K562 (cell line): ENCODE measurements at regions not wholly inside any gene's neighbourhood (a gene's known extent, or its start where the extent isn't known, plus 50 kb on each side); places are given as distances from the start of the nearest gene placed in this dataset.
"Not testable (repeated sequence)": the region's sequence is repeated elsewhere in the genome, so short reads cannot be mapped to it uniquely, and the experiment has no call there.

ENCODE experiments used
- ATAC-seq: fragments of 200-7000 bp; cut with Tn5 transposase; 3 replicates; pipeline ENCODE4 v1.9.1; 2020; ENCODE audit warnings: moderate library complexity
- BruUV-seq: library from RNA; stranded (reverse); fragments of 400-500 nt; replicated peaks from 2 replicates; lab custom pipeline; 2021; lab: Mats Ljungman, UMichigan
- CTCF ChIA-PET: fragments of 300-600 bp; formaldehyde crosslinking; extraction: SDS; loops from one replicate; lab custom pipeline; 2021; ENCODE audit warnings: low intra/inter-chr PET ratio; lab: Yijun Ruan, JAX
- POLR2A ChIA-PET: fragments of 300-600, 350-650 bp; sonication (Branson Sonifier 250); formaldehyde crosslinking; extraction: SDS; loops from one replicate; lab custom pipeline; 2021; ENCODE audit warnings: antibody characterized with exemption, inconsistent platforms; lab: Yijun Ruan, JAX
- DNase-seq, 4 experiments: peaks; one replicate each; pipeline versions ENCODE4 v3.0.0 to v3.0.0-alpha.2; 2011 to 2018; ENCODE audit warnings: low spot score in 3 of 4, mixed read lengths in 3 of 4; ENCODE audit errors: extremely low read depth in 1 of 4
- FAIRE-seq: peaks from 2 replicates; lab custom pipeline; 2011; peaks lifted over from hg19 to GRCh38; lab: Jason Lieb, UNC
- H2AFZ ChIP-seq: 2 replicates; pipeline ENCODE4 v1.6.0; 2011; ENCODE audit warnings: low read depth, low read length, control low read depth, inconsistent platforms
- H3K27ac ChIP-seq: fragments of 200-600 bp; 3 replicates; pipeline ENCODE4 v1.8.0; 2011; ENCODE audit warnings: low read depth, mild to moderate bottlenecking, control low read depth, inconsistent platforms, low read length, moderate library complexity, mixed read lengths; ENCODE audit errors: extremely low read depth
- H3K27me3 ChIP-seq, 2 experiments: fragments of 300-600 bp in 1 of 2; 2 replicates in 1 of 2; 3 replicates in 1 of 2; pipeline versions ENCODE4 v1.6.0 to v1.8.0; 2011; ENCODE audit warnings: inconsistent platforms in 2 of 2, low read length in 2 of 2, mild to moderate bottlenecking in 1 of 2, mixed read lengths in 1 of 2, moderate library complexity in 1 of 2; ENCODE audit not compliant: control insufficient read depth in 2 of 2, insufficient read depth in 2 of 2
- H3K36me3 ChIP-seq: fragments of 300-600 bp; 3 replicates; pipeline ENCODE4 v1.8.0; 2011; ENCODE audit warnings: mild to moderate bottlenecking, low read length, inconsistent platforms; ENCODE audit not compliant: control insufficient read depth, insufficient read depth
- H3K4me1 ChIP-seq, 2 experiments: fragments of 200-600 bp in 1 of 2; replicated peaks in 1 of 2; 2 replicates in 1 of 2; 3 replicates in 1 of 2; pipeline versions ENCODE4 v1.5.1 to v1.8.0; 2011; ENCODE audit warnings: inconsistent platforms in 2 of 2, low read length in 2 of 2, mild to moderate bottlenecking in 1 of 2, mixed read lengths in 1 of 2, moderate library complexity in 1 of 2; ENCODE audit not compliant: control insufficient read depth in 2 of 2, insufficient read depth in 2 of 2
- H3K4me2 ChIP-seq: 2 replicates; pipeline ENCODE4 v1.6.1; 2011; ENCODE audit warnings: low read length, control low read depth, inconsistent platforms, mixed read lengths; ENCODE audit not compliant: insufficient read depth
- H3K4me3 ChIP-seq: fragments of 200-600 bp; sonication (generic), shearing (Covaris generic); 2 replicates; pipeline ENCODE4 v1.5.1; 2016; ENCODE audit warnings: control low read depth, inconsistent platforms
- H3K79me2 ChIP-seq: fragments of 200-600 bp; 3 replicates; pipeline ENCODE4 v1.8.0; 2011; ENCODE audit warnings: low read length, inconsistent platforms; ENCODE audit not compliant: control insufficient read depth, insufficient read depth
- H3K9ac ChIP-seq, 2 experiments: 2 replicates each; pipeline versions ENCODE4 v1.6.0 to v1.6.1; 2011; ENCODE audit warnings: low read depth in 2 of 2, low read length in 2 of 2, control low read depth in 1 of 2, inconsistent platforms in 1 of 2, mild to moderate bottlenecking in 1 of 2, mixed read lengths in 1 of 2; ENCODE audit not compliant: insufficient read depth in 1 of 2
- H3K9me1 ChIP-seq: one replicate; pipeline ENCODE4 v1.6.0; 2011; ENCODE audit warnings: inconsistent platforms, mild to moderate bottlenecking, low read length, moderate library complexity; ENCODE audit not compliant: control insufficient read depth, insufficient read depth
- H3K9me3 ChIP-seq: replicated peaks from 2 replicates; pipeline ENCODE4 v1.5.1; 2011; ENCODE audit warnings: low read depth, low read length, inconsistent platforms; ENCODE audit not compliant: control insufficient read depth, insufficient read depth
- H4K20me1 ChIP-seq: replicated peaks from 2 replicates; pipeline ENCODE4 v1.6.1; 2011; ENCODE audit warnings: low read length, inconsistent platforms, mixed read lengths; ENCODE audit not compliant: control insufficient read depth, insufficient read depth
- CC2D1A ChIP-seq: fragments of 450-650 bp; IDR thresholded peaks from 2 replicates; pipeline ENCODE4 v1.6.1; 2017; ENCODE audit warnings: mild to moderate bottlenecking
- DNMT1 ChIP-seq: fragments of 450-650 bp; IDR thresholded peaks from 2 replicates; pipeline ENCODE4 v1.6.1; 2016; ENCODE audit warnings: antibody characterized with exemption, mild to moderate bottlenecking
- ETV1 ChIP-seq: fragments of 450-650 bp; conservative IDR thresholded peaks from 2 replicates; pipeline ENCODE4 v1.6.1; 2016; ENCODE audit warnings: missing genetic modification characterization, control low read depth, low read depth, missing compliant biosample characterization
- FOXP1 ChIP-seq: sonication (generic); formaldehyde crosslinking; IDR thresholded peaks from 2 replicates; pipeline ENCODE4 v1.8.0; 2022; ENCODE audit warnings: mild to moderate bottlenecking, missing genetic modification reagents
- HDGF ChIP-seq: fragments of 450-650 bp; IDR thresholded peaks from 2 replicates; pipeline ENCODE4 v1.6.1; 2016
- MTF1 ChIP-seq: fragments of 250-450 bp; sonication (Bioruptor Pico); IDR thresholded peaks from 2 replicates; pipeline ENCODE4 v1.9.0; 2021; ENCODE audit warnings: moderate library complexity, mild to moderate bottlenecking, inconsistent platforms, borderline replicate concordance
- NCOA4 ChIP-seq: fragments of 450-650 bp; IDR thresholded peaks from 2 replicates; pipeline ENCODE4 v1.6.1; 2018; ENCODE audit warnings: mild to moderate bottlenecking; ENCODE audit not compliant: partially characterized antibody
- NCOA6 ChIP-seq: fragments of 450-650 bp; IDR thresholded peaks from 2 replicates; pipeline ENCODE4 v1.6.1; 2017; ENCODE audit warnings: mild to moderate bottlenecking
- NFYB ChIP-seq: IDR thresholded peaks from 2 replicates; pipeline ENCODE4 v1.6.1; 2011; ENCODE audit warnings: mild to moderate bottlenecking, moderate library complexity; ENCODE audit not compliant: insufficient read length; ENCODE audit errors: extremely low read depth
- RBFOX2 ChIP-seq: fragments of 200-400 bp; formaldehyde crosslinking; IDR thresholded peaks from 2 replicates; pipeline ENCODE4 v1.6.1; 2017; ENCODE audit warnings: low read depth, mild to moderate bottlenecking, low read length, moderate library complexity
- RBM39 ChIP-seq: fragments of 200-400 bp; formaldehyde crosslinking; optimal IDR thresholded peaks from 2 replicates; pipeline ENCODE3; 2018; ENCODE audit warnings: low read depth, low read length
- SMARCB1 ChIP-seq: IDR thresholded peaks from 2 replicates; pipeline ENCODE4 v1.6.1; 2011; ENCODE audit warnings: improper control_type of control experiment, low read depth; ENCODE audit not compliant: insufficient read length
- SMC3 ChIP-seq: conservative IDR thresholded peaks from 2 replicates; pipeline ENCODE4 v1.6.1; 2011; ENCODE audit warnings: low read depth, low read length, improper control_type of control experiment; ENCODE audit not compliant: insufficient read depth
- ZNF146 ChIP-seq: IDR thresholded peaks from one replicate; pipeline ENCODE4 v1.6.1; 2018; ENCODE audit warnings: missing compliant biosample characterization; ENCODE audit not compliant: unreplicated experiment
- ZNF23 ChIP-seq: fragments of 250-450 bp; sonication (Bioruptor Pico); IDR thresholded peaks from 2 replicates; pipeline ENCODE4 v1.4.0; 2020; ENCODE audit warnings: mild to moderate bottlenecking
- ZNF282 ChIP-seq: sonication (generic); formaldehyde crosslinking; IDR thresholded peaks from 2 replicates; pipeline ENCODE4 v1.8.1; 2023; ENCODE audit warnings: missing genetic modification reagents
- ZNF41 ChIP-seq: fragments of 250-450 bp; sonication (Bioruptor Pico); conservative IDR thresholded peaks from 2 replicates; pipeline ENCODE4 v1.4.0; 2020; ENCODE audit warnings: mild to moderate bottlenecking
- WGBS: fragments of 100-300 bp; shearing (Covaris generic); methylation state at CpG from one replicate; pipeline ENCODE4 v1.1.6; 2016; ENCODE audit warnings: low coverage, mixed read lengths; ENCODE audit not compliant: insufficient coverage; ENCODE audit errors: missing lambda C conversion rate; 5-methylcytosine and 5-hydroxymethylcytosine counted together
- in situ Hi-C: fragments of 300-500 bp; cut with MboI; formaldehyde crosslinking; loops from 4 replicates; pipeline ENCODE4 v1.15.0; 2018; ENCODE audit warnings: inconsistent platforms, mixed read lengths
- intact Hi-C: fragments of 100-400 bp; cut with micrococcal nuclease; formaldehyde crosslinking; loops from 2 replicates; pipeline ENCODE4 v1.14.2; 2022
- TF ChIP-seq, protein P1 (sequence below): sonication (generic); formaldehyde crosslinking; IDR thresholded peaks from 2 replicates; pipeline ENCODE4 v1.8.0; 2022; ENCODE audit warnings: missing genetic modification reagents, mild to moderate bottlenecking, borderline replicate concordance
- TF ChIP-seq, protein P2 (sequence below): fragments of 450-650 bp; formaldehyde crosslinking; IDR thresholded peaks from 2 replicates; pipeline ENCODE4 v1.4.0; 2020; ENCODE audit warnings: mild to moderate bottlenecking, moderate library complexity

- TF ChIP-seq CC2D1A, result no peak
- TF ChIP-seq, protein P1, sequence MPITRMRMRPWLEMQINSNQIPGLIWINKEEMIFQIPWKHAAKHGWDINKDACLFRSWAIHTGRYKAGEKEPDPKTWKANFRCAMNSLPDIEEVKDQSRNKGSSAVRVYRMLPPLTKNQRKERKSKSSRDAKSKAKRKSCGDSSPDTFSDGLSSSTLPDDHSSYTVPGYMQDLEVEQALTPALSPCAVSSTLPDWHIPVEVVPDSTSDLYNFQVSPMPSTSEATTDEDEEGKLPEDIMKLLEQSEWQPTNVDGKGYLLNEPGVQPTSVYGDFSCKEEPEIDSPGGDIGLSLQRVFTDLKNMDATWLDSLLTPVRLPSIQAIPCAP (CRISPR knock-in tag), result no peak
- no peak for TF ChIP-seq ZNF23 (CRISPR knock-in tag)
- no peak for TF ChIP-seq MTF1 (CRISPR knock-in tag)
- no peak for TF ChIP-seq DNMT1
- TF ChIP-seq RBM39, result no peak
- TF ChIP-seq, protein P2, sequence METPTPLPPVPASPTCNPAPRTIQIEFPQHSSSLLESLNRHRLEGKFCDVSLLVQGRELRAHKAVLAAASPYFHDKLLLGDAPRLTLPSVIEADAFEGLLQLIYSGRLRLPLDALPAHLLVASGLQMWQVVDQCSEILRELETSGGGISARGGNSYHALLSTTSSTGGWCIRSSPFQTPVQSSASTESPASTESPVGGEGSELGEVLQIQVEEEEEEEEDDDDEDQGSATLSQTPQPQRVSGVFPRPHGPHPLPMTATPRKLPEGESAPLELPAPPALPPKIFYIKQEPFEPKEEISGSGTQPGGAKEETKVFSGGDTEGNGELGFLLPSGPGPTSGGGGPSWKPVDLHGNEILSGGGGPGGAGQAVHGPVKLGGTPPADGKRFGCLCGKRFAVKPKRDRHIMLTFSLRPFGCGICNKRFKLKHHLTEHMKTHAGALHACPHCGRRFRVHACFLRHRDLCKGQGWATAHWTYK (CRISPR knock-in tag), result no peak
- no peak for TF ChIP-seq ETV1 (tag)
- no peak for TF ChIP-seq SMC3
- no peak for TF ChIP-seq RBFOX2
- no peak for TF ChIP-seq ZNF41 (CRISPR knock-in tag)
- no peak for TF ChIP-seq NCOA6
- TF ChIP-seq NFYB, result no peak
- TF ChIP-seq HDGF, result no peak
- TF ChIP-seq NCOA4, result no peak
- no peak for TF ChIP-seq ZNF282 (CRISPR knock-in tag)
- TF ChIP-seq SMARCB1, result no peak
- no peak for TF ChIP-seq FOXP1 (CRISPR knock-in tag)
- TF ChIP-seq ZNF146, result no peak
- in situ Hi-C loops, result no loop called here
- ChIA-PET CTCF (no interaction called here), POLR2A (no interaction called here)
- 0% methylated on average over 5 of the region's 6 CpGs for WGBS
- H3K9me3 ChIP-seq, result no peaks in the 10 kb centered on the region
- intact Hi-C loops, result no loop called here
- DNase-seq, result no peak
- no peak overlapping the region for H3K4me2 ChIP-seq
- H2AFZ ChIP-seq, result no peak overlapping the region
- H3K27me3 ChIP-seq, result no peaks in the 10 kb centered on the region
- FAIRE-seq, result no peak
- BruUV-seq, result no TSS peak
- ATAC-seq, result no peak
- H4K20me1 ChIP-seq, result no peaks in the 10 kb centered on the region
- H3K27ac ChIP-seq, result no peak overlapping the region
- no peaks in the 10 kb centered on the region for H3K79me2 ChIP-seq
- no peaks in the 10 kb centered on the region for H3K4me1 ChIP-seq
- no peaks in the 10 kb centered on the region for H3K36me3 ChIP-seq
- no peak overlapping the region for H3K9ac ChIP-seq
- no peaks in the 10 kb centered on the region for H3K9me1 ChIP-seq
- H3K4me3 ChIP-seq, result no peak overlapping the region
Observed at GRCh38 chr20:55632592-55632991, 372.7 kb downstream of the CBLN4 start.

GRCh38 chr20:55629143-55629542 is 376.2 kb downstream of the CBLN4 start:
- H4K20me1 ChIP-seq, H3K9ac ChIP-seq, H3K36me3 ChIP-seq, in situ Hi-C loops, ATAC-seq, DNase-seq, H3K79me2 ChIP-seq, H3K4me2 ChIP-seq, H3K4me1 ChIP-seq, H3K9me3 ChIP-seq, H3K4me3 ChIP-seq, H2AFZ ChIP-seq, BruUV-seq, H3K9me1 ChIP-seq, H3K27ac ChIP-seq, H3K27me3 ChIP-seq, intact Hi-C loops, POLR2A ChIA-PET, FAIRE-seq: not testable (repeated sequence)
- CTCF ChIA-PET, result interaction anchor here (0.7 kb wide), 1 partner anchor 16 kb away, joined by 3 read pairs; no protein-coding TSS in a partner anchor
- WGBS, result 8% methylated on average over 4 of the region's 4 CpGs
